Stimulated activated CD8-positive, alpha-beta memory T cell treated with anti-CD3 and anti-CD28 coated beads, Interleukin-4, amount 100 ng/mL, for 1 hour (primary cell): ENCODE measurements at regions not wholly inside any gene's neighbourhood (a gene's known extent, or its start where the extent isn't known, plus 50 kb on each side); places are given as distances from the start of the nearest gene placed in this dataset.

ENCODE experiments used
- DNase-seq, 2 donors: peaks; one replicate each; pipeline ENCODE4 v3.0.0-alpha.2; 2020; ENCODE audit warnings: low read depth in 2 of 2, low spot score in 1 of 2

DNA sequence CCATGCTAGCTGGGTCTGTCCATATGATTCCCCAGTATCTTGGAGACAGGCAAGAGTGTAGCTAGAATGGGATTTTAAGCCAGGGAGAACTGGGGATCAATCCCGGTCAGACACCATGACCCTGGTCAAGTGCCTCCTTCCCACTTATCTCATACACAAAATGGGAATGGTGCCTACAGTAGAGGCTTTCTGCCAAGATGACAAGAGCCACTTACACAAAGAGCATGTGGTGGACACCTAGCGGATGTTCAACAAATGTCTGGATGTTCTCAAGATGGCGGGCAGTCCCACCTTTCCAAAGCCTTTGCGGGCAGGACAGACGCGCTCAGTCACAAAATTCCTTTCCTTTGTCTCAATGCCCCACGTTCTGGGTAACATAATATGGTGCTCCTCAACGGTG lies 57.3 kb downstream of the MAF start:
- DNase-seq, result no peak

DNA sequence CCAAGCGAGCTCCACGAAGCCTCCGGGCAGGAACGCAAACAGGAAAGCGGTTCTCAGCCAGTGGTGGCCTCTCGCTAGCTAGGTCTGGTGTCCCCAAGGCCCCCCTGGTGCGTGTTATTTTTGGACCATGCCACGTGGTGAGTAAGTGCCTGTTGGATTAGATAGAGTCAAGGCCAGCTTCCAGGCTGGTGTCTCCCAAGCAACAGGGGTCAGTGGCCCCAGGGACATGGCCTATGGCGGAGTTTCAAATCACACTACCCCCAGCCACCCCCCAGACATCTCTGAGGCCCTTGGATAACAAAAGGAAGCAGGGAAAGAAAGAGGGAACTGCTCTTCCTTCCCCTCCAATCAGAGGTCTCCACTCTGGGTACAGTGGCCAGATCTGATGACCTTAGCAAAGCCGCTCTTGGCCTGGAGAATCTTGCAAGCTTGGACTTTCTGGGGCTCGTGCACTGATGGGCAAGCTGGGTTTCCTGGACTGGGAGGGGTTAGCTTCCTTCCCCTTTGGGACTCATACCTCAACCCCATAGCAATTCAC lies 58.2 kb downstream of the MAF start:
- no peak for DNase-seq

DNA sequence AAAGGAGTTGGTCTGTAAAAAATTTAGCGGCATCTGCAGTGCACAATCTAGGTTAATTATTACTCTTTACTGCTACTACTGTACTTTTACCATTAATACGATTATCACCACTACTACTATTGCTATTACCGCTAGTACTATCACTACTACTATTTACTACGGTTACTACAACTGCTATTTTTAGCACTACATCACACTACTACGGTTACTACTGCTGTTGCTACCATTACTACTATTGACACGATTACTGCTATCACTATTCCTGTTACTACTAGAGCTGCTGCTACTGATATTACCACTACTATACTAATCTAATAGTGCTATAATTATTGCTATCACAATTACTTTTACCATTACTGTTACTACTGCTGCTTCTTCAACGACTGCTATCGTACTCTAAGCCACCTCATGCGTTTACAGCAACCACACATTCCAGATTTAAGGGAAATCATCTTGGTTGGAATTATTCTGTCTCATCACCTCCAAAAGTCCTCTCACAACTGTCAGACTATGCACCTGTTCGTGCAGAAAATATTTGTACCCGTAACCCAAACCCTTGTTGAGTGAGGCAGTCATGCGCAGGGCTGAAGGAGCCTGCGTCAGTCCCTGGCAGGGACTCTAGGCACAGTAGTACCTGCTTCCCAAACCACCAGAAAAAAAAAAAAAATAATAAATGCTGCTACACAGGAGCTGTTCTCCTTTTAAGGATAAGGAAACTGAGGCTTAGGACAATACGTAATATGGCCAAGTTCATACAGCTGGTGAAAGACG lies 59.5 kb downstream of the MAF start:
- DNase-seq, result no peak

DNA sequence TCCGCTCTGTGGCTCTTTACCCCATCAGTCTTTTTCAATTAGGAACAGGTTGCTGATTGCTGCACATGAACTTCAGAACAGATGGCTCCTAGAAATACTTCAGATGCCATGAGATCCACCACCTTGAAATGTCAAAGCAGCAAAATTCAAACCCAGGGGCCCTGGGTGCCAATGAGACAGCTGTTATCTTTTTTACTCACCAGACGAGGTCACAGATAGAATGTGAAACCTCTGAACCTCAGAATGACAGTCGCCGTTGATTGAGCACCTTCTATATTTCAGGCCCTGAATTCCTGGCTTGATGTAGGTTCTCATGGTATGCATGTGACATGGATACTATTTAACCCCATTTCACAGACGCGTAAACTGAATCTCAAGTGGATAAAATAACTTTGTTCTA lies 63.0 kb downstream of the MAF start:
- DNase-seq, result no peak

DNA sequence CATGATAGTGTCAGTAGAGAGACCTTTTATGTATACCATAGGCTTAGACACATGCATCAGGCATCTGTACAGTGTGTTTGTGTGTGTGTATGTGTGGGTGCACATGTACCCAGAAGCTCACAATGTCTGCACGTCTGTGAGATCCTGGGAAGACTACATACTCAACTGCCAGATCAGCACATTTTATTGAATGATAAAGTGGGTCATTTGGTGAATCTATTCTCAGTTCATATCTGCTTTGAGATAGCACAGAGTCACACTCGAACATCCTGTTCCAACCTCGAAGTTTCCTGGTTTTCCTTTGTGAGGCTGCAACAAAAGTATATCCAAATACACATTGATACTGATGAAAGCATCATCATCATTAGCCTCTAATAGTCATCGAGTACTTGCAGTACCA lies 63.6 kb downstream of the MAF start:
- no peak for DNase-seq

DNA sequence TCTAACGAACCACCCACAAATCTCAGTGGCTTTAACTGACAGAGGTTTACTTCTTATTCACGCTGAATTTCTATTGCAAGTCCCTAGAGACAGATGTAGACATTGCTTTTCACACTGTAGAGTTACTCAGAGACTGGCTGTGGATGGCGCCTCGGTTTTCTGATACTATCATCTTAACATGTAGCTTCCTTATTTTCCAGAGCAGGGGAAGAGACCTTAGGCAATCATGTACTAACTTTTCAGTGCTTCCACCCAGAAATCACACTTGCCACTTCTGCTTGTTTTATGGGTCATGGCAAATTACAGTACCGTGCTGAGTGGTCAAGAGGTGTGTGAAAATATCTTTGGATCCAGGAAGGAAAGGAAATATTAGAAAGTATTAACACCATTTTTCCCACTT lies 65.4 kb downstream of the MAF start:
- DNase-seq, result no peak

DNA sequence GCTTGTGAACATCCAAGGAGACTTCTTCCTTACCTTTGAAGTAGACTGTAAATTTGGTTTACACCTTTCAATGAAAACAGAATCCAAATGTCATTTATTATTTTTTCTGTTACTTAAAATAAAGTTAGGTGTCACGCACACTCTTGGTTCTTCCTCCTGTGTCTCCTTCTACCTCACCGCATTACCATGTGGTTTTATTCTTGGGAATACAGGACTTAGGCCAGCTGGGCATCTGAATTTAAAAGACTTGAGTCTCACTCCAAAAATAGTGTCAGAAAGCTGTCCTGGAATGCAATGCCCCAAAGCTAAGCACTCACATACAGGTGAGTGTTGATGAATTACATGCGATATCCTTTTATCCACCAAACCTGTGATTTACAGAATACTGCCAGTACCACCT lies 66.4 kb downstream of the MAF start:
- no peak for DNase-seq

DNA sequence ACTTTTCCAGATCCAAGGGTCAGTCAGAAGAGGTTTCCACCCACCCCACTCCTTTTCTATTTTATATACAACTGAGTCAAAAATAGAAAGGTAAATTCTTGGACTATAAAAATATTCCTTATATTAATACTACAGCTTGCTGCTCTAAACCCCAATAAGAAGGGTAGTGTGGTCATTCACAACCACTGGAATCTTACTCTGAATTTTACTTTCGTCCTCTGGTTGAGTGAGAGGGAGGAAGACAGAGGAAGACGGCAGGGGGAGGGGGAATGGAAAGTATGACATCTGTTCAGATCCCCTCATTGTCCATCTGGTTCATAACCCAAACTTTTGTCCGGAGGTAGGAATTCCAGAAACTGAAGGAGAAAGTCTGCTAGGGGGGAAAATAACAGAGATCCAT lies 67.2 kb downstream of the MAF start:
- no peak for DNase-seq

DNA sequence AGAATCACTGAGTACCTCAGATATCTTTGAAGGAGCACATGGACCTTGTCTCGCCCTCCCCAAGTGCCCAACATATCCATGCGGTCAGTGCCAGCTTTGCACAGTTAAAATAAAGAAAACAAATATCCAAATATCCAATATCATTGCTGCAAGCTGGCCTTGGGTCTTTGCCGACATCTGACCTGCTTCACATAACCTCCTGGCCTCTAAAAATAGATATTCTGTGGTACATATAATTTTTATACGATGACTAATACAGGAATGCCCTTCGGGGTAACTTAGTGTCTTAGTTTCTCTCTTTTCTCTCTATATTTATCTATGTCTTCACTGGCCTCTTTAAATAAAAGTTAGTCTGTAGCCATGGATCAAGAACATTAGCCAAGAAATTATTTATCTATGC lies 67.8 kb downstream of the MAF start:
- DNase-seq, result no peak

DNA sequence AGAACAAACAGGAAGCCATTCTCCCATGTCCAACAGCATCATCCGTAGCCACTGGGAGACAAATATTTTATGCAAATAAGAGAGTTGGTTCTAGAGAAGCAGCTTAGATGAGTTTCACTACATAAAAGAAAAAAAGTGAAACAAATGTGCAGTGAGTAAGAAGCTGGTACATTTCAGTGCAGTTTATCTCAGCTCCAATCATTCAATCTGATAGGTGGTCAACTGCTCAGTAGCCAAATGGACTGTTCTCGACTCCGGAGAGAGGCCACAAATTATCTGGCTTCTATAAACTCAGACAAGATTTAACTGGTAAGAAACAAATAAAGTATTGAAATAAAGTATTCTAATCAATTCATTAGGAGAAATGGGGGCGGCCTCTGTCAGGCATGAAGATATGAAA lies 68.3 kb downstream of the MAF start:
- DNase-seq, result no peak

DNA sequence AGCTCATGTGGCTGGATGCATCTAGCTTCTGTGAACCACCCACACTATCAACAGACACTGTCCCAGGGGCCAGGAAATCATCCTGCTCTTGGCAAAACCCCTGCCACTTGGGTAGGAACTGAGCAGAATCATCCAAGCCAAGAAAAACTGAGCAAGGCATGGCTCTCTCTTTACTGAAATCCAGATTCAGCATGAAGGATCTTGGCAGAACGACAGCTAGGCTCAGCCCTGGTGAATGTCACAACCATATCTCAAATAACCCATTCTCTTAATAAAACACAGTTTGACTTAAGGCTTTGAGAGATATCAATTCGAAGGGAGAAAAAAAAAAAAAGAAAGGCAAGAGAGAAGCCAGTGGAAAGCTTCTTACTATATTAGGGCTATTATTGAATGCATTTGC lies 72.2 kb downstream of the MAF start:
- no peak for DNase-seq

DNA sequence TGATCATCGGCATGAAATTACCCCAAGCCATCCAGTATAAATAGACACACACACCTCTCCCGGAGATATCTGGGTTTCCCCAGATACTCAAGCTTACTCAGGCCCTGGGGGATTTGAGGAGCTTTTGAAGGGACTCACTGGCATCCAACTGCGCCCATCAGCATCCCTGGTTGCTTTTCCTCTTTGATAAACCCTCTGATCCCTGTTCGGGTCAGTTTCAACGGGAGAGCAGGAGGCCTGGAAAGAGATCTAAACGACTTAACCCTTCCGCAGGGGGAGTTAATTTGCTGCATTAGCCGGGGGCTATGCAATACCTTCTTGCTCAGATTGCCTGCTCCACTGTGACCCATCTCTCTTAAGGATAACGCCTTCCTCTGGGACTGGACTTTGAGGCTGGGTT lies 76.6 kb downstream of the MAF start:
- no peak for DNase-seq

DNA sequence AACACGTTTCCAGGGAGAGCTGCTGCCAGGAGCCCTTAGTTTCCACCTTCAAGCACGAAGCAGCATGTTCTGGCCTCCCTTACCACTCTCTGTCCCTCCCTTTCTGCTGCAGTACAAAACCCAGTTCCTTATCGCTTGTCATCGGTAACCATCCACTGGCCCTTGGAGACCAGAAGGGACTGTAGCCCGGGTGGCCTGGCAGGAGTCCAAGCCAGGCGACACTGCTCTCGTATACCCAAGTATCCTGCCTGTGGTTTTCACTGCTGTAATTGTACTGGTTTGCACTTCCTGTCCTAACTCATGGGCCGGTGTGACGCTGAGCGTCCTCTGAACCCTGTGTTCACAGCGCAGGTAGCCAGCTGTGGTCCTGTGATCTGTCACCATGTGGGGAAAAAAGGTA lies 81.1 kb downstream of the MAF start:
- no peak for DNase-seq

DNA sequence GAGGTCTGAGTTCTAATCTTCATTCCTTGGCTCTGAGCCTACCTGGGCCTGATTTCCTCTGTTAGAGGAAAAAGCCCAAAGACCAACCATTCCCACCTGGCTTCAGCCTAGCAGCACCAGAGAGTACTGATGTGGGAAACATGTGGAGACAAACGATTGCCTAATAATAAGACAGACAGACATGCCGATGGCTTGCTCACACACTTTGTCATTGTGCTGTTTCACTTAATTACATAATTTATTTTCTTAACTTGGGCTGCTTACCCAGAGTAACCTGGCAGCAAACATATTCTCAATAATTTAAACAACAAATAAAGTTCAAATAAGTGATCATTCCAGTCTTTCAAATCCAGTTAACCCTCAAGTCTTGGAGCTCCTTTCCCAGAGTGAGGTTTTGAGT lies 83.4 kb downstream of the MAF start:
- no peak for DNase-seq

DNA sequence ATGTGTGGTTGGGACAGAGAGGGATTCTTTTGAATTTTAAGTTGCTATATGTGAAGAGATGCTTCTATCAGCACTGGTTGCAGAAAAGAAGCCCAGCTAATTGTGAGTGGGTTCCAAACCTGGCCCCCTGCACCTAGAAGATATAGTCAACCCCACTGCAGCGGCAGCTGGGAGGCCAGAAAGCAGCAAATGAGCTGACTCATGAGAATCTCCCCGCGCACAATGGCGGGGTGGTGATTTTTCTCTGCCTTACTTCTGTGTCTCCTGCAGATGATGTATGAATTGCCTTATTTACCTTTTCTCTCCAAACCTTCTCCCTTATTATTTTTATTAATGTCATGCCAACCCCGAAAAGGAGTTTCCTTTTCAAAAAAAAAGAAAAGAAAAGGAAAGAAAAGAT lies 89.7 kb downstream of the MAF start:
- DNase-seq, result no peak

DNA sequence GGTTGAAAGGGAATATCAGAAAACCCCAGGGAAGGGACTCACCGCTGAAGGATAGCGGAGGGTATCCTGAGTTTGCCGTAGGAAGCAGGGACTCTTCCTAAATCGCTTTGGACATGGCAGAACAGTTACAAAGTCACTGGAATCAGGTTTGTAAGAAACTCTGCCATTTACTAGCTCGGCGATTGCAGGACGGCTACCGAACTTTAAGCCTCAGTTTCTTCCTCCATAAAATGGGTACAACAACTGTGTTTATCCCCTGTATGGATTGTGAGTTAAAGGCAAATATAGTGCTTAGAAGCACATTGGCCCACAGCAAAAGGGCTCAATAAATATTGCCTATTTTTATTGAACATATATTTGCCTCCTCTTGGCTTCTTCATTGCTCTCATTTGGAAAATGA lies 90.6 kb downstream of the MAF start:
- no peak for DNase-seq

DNA sequence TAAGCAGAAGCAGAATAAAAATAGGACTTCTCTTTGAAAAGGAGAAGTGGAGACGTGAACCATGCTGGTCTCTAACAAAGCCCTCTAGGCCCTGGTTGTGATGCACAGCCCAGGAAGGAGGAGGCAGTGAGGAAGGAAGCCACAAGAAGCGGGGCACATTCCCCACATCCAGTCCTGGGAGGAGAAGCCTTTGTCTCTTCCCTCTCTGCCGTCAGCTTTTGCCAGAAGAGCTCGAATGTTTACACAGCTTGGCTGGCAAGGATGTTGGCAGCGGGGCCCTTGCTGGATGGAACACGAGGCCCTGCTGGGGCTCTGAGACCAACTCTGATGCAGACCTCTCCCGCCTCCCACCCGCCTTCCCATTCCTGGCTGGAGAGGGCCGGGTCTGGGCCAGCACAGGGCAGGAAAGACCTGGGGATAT lies 91.3 kb downstream of the MAF start:
- no peak for DNase-seq

DNA sequence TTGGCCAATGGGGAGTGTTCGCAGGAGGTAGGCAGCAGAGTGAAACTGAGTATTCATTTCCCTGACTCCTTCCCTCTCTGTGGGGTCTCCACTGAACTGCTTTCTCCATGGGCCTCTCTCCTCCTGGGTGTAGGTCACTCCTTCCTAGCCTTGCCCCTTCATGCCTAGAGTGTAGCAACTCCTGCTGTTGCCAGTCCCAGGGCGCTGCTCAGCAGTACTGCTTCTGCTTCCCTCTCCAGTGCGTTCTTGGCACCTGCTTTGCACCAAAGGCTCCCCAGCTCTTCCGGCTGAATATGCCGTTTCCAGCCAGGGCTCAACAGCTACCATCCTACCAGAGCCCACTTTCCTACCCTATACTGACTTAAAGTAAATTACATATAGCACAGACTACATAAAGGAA lies 92.2 kb downstream of the MAF start:
- no peak for DNase-seq

DNA sequence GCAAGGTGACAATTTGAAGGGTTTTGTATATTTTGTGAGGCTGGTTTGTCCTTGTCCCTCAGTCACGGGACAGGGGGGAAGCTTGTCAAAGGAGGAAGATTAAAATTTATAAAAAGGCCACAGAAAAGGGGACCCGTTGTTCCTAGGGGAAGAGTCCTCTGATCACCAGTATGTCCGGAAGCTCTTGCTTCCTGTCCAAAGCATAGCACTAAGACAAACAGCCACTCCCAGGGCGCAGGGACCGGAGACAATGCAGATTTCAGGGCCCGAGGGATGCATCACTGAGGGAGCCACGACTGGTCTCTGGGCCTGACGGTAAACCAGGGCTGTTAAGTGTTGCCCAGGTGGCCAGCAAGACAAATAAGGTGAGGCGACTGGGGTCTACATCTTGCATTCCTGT lies 95.2 kb downstream of the MAF start:
- DNase-seq, result no peak

DNA sequence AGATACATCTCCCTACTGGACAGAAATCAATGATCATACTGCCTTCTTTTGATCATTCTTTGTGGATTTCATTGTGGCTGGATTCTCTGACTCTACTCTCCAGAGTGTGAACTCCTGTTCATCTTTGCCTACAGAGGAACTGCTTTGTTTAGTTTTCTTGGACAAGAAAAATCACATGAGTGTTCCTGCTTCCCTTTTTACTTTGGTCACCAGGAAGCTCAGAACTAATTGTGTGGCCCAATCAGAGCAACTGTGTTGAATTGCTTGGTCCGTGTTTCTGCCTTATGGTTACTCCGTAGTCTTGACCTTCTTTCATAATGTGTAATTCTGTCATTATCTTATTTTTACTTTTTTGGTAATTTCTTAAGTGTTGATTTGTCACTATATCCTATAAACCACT lies 97.0 kb downstream of the MAF start:
- DNase-seq, result no peak

DNA sequence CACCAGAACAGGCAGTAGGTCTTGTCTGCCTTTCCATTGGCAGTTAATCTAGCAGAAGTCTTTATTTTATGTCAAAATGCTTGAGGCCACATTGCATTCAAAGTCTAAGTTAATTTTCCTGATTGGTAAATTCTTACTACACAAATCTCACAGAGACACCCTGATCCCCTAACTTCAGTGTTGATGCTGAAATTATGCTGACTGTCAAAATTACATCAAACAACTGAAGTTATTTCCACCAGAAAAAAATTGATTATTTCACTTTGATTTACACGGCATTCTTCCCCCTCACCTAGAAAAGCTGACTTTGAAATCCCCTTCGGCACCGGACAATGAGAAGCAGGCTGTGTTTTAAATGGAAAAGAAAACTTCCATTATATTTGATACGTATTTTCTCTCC lies 99.1 kb downstream of the MAF start:
- DNase-seq, result no peak

DNA sequence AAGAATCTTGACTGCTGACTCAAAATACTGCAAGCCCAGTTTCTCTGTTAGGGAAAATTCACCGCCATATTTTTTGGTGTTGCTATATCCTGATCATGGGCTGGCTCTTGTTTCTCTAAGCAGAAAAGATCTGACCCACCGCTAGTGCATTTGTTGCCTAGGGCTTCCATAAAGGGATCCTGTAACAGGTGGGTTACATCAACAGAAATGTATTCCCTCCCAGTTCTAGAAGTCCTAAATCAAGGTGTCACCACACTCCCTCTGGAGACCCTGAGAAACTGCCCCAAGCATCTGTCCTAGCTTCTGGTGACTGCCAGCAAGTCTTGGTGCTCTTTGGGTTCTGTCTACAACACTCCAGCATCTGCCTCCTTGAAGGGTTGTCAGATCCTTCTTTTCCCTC lies 99.7 kb downstream of the MAF start:
- DNase-seq, result no peak

DNA sequence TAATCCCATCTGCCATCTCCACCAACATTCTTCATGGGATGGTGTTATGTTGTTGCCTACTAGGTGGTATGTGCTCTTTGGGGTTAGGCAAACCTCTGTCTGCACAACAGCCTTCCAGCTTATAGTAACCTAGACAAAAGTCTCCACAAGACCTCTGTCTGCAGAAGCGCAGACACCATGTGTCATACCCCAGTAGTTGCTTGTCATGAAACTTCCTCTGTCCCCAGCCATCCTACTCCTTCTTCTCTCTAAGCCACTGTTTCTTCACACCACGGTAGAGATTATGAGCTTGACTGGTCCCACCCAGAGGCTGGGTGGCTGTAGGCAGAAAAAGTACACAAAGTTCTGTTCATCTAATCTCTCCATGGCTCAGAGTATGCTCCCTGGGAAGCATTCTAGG lies 100.3 kb downstream of the MAF start:
- no peak for DNase-seq
